Endothelial cell of umbilical vein (primary cell): ENCODE measurements at regions not wholly inside any gene's neighbourhood (a gene's known extent, or its start where the extent isn't known, plus 50 kb on each side); places are given as distances from the start of the nearest gene placed in this dataset.

Experiments used
- BruUV-seq: library from RNA; stranded (reverse); fragments of 400-500 nt; replicated peaks from 2 replicates; lab custom pipeline; 2021; lab: Mats Ljungman, UMichigan
- CTCF ChIA-PET: fragments of 300-600, 350-600 bp; sonication (Branson Sonifier 250); formaldehyde crosslinking; loops from one replicate; lab custom pipeline; 2021; ENCODE audit warnings: antibody characterized with exemption, inconsistent platforms; lab: Charles Lee
- POLR2A ChIA-PET: fragments of 300-600, 350-600 bp; sonication (Branson Sonifier 250); formaldehyde crosslinking; loops from one replicate; lab custom pipeline; 2021; ENCODE audit warnings: antibody characterized with exemption, inconsistent platforms; lab: Charles Lee
- DNase-seq: peaks from one replicate; pipeline ENCODE4 v3.0.0-alpha.2; 2011; ENCODE audit warnings: low read depth, low spot score
- FAIRE-seq: peaks from 2 replicates; lab custom pipeline; 2011; peaks lifted over from hg19 to GRCh38; lab: Jason Lieb, UNC
- H2AFZ ChIP-seq: 2 replicates; pipeline ENCODE4 v1.6.0; 2012; ENCODE audit warnings: low read depth, low read length, control low read depth, inconsistent platforms
- H3K27ac ChIP-seq: 2 replicates; pipeline ENCODE4 v1.5.1; 2011; ENCODE audit warnings: low read depth, mild to moderate bottlenecking, control low read depth, low read length, moderate library complexity; ENCODE audit not compliant: insufficient read depth
- H3K27me3 ChIP-seq, 2 experiments: 2 replicates each; pipeline versions ENCODE4 v1.6.0 to v1.6.1; 2011; ENCODE audit warnings: low read length in 2 of 2, mixed read lengths in 1 of 2; ENCODE audit not compliant: control insufficient read depth in 2 of 2, insufficient read depth in 2 of 2
- H3K36me3 ChIP-seq, 2 experiments: 2 replicates in 1 of 2; 3 replicates in 1 of 2; pipeline ENCODE4 v1.5.1; 2011; ENCODE audit warnings: low read length in 2 of 2, mild to moderate bottlenecking in 1 of 2, moderate library complexity in 1 of 2; ENCODE audit not compliant: control insufficient read depth in 2 of 2, insufficient read depth in 2 of 2; ENCODE audit errors: extremely low read depth in 1 of 2
- H3K4me1 ChIP-seq: 3 replicates; pipeline ENCODE4 v1.5.1; 2011; ENCODE audit warnings: mild to moderate bottlenecking, low read length; ENCODE audit not compliant: control insufficient read depth, insufficient read depth; ENCODE audit errors: extremely low read depth
- H3K4me2 ChIP-seq: 2 replicates; pipeline ENCODE4 v1.6.1; 2011; ENCODE audit warnings: low read length, control low read depth, mixed read lengths; ENCODE audit not compliant: insufficient read depth
- H3K4me3 ChIP-seq, 3 experiments: fragments of 200-600 bp in 1 of 3; sonication (generic), shearing (Covaris generic) in 1 of 3; replicated peaks in 1 of 3; 2 replicates each; pipeline ENCODE4 v1.5.1; 2011 to 2016; ENCODE audit warnings: control low read depth in 3 of 3, low read length in 3 of 3, mild to moderate bottlenecking in 2 of 3, inconsistent platforms in 1 of 3, low read depth in 1 of 3, moderate library complexity in 1 of 3; ENCODE audit not compliant: insufficient read depth in 1 of 3
- H3K79me2 ChIP-seq: 2 replicates; pipeline ENCODE4 v1.6.0; 2012; ENCODE audit warnings: low read length, inconsistent platforms; ENCODE audit not compliant: control insufficient read depth, insufficient read depth
- H3K9ac ChIP-seq: replicated peaks from 2 replicates; pipeline ENCODE3; 2011; ENCODE audit warnings: low read length, control low read depth; ENCODE audit not compliant: insufficient read depth; ENCODE audit errors: extremely low read depth
- H3K9me1 ChIP-seq: replicated peaks from 3 replicates; pipeline ENCODE4 v1.6.0; 2011; ENCODE audit warnings: mild to moderate bottlenecking, low read length; ENCODE audit not compliant: control insufficient read depth, insufficient read depth; ENCODE audit errors: extremely low read depth
- H3K9me3 ChIP-seq: replicated peaks from 2 replicates; pipeline ENCODE4 v1.5.1; 2012; ENCODE audit warnings: low read length, inconsistent platforms; ENCODE audit not compliant: control insufficient read depth, insufficient read depth
- H4K20me1 ChIP-seq: replicated peaks from 2 replicates; pipeline ENCODE3; 2011; ENCODE audit warnings: mild to moderate bottlenecking, low read length; ENCODE audit not compliant: control insufficient read depth, insufficient read depth; ENCODE audit errors: extremely low read depth
- CTCF ChIP-seq, 2 donors: IDR thresholded peaks; 1 replicate in 1 of 2; 2 replicates in 1 of 2; pipeline ENCODE4 v1.5.1; 2011; ENCODE audit warnings: low read length in 2 of 2, mild to moderate bottlenecking in 2 of 2, moderate library complexity in 2 of 2, control low read depth in 1 of 2, inconsistent platforms in 1 of 2, low read depth in 1 of 2; ENCODE audit not compliant: insufficient read depth in 1 of 2; ENCODE audit errors: extremely low read depth in 1 of 2
- EZH2 ChIP-seq: IDR thresholded peaks from 2 replicates; pipeline ENCODE4 v1.6.1; 2012; ENCODE audit warnings: borderline replicate concordance, low read depth, mild to moderate bottlenecking, moderate library complexity, low read length, inconsistent platforms; ENCODE audit not compliant: severe bottlenecking
- FOS ChIP-seq: IDR thresholded peaks from 2 replicates; pipeline ENCODE4 v1.6.1; 2011; ENCODE audit warnings: mild to moderate bottlenecking, low read length, moderate library complexity, borderline replicate concordance; ENCODE audit not compliant: insufficient read depth
- GATA2 ChIP-seq: IDR thresholded peaks from 2 replicates; pipeline ENCODE4 v1.7.0; 2011; ENCODE audit warnings: low read depth, mild to moderate bottlenecking, moderate library complexity, mixed read lengths, low read length; ENCODE audit not compliant: insufficient read length, insufficient read depth
- JUN ChIP-seq: IDR thresholded peaks from 2 replicates; pipeline ENCODE4 v1.6.1; 2011; ENCODE audit warnings: borderline replicate concordance, low read depth; ENCODE audit not compliant: insufficient read length, insufficient read depth
- MAX ChIP-seq: IDR thresholded peaks from 2 replicates; pipeline ENCODE4 v1.6.1; 2011; ENCODE audit not compliant: insufficient read depth, insufficient read length
- MYC ChIP-seq: IDR thresholded peaks from one replicate; pipeline ENCODE4 v1.6.1; 2011; ENCODE audit warnings: mild to moderate bottlenecking, low read depth, low read length
- POLR2A ChIP-seq: IDR thresholded peaks from 2 replicates; pipeline ENCODE4 v1.6.1; 2012; ENCODE audit warnings: low read depth, mild to moderate bottlenecking, control low read depth, low read length
- POLR2AphosphoS5 ChIP-seq: IDR thresholded peaks from 2 replicates; pipeline ENCODE4 v1.6.1; 2012; ENCODE audit warnings: low read depth, mild to moderate bottlenecking, control low read depth, low read length, moderate library complexity; ENCODE audit not compliant: insufficient read depth
- dilution Hi-C: fragments of 300-500 bp; cut with MboI; formaldehyde crosslinking; loops from one replicate; pipeline ENCODE4 v1.15.0; 2019; ENCODE audit warnings: low sequenced_read_pairs; ENCODE audit not compliant: extremely low pct_ligation_motif_present
- intact Hi-C: fragments of 100-400 bp; cut with micrococcal nuclease; formaldehyde crosslinking; loops from one replicate; pipeline ENCODE4 v1.10.0; 2022

GRCh38 chr1:71167505-71167904 lies 86.7 kb upstream of the ZRANB2 start:
- intact Hi-C loops = no loop called here

More at GRCh38 chr1:71167505-71167904, 86.7 kb upstream of the ZRANB2 start:
- DNase-seq (no peak), FAIRE-seq (no peak)
- Histone ChIP-seq H3K27me3 (no peaks in the 10 kb centered on the region), H2AFZ (no peak overlapping the region), H3K9me3 (no peaks in the 10 kb centered on the region), H3K4me1 (no peaks in the 10 kb centered on the region), H3K9me1 (no peaks in the 10 kb centered on the region), H4K20me1 (no peaks in the 10 kb centered on the region), H3K4me3 (no peak overlapping the region), H3K27ac (no peak overlapping the region), H3K36me3 (no peaks in the 10 kb centered on the region), H3K4me2 (no peak overlapping the region), H3K9ac (no peak overlapping the region), H3K79me2 (no peaks in the 10 kb centered on the region)
- CTCF ChIA-PET = no interaction called here
- dilution Hi-C loops = no loop called here
- POLR2A ChIA-PET = no interaction called here
- no peak for TF ChIP-seq CTCF (IDR thresholded peaks at IDR 0.05; ENCODE audit: extremely low read depth in 1 of 2, insufficient read depth in 1 of 2, low read depth in 1 of 2, low read length in 2 of 2)
- TF ChIP-seq EZH2 = no peak
- TF ChIP-seq GATA2 = no peak
- TF ChIP-seq MYC = no peak
- no peak for TF ChIP-seq POLR2A
- no peak for TF ChIP-seq FOS
- no peak for TF ChIP-seq JUN
- TF ChIP-seq POLR2AphosphoS5 = no peak
- TF ChIP-seq MAX = no peak
- no TSS peak for BruUV-seq
